ENCODE measurements at regions not wholly inside any gene's neighbourhood (a gene's known extent, or its start where the extent isn't known, plus 50 kb on each side); places are given as distances from the start of the nearest gene placed in this dataset.

GRCh38 chr4:163949976-163950601 lies 455.6 kb downstream of the TMA16 start:
- DNase-seq (no peak), ATAC-seq (no peak)
- Mint-ChIP-seq H3K4me1 (peaks cover 0 to 4% (median 0%) of the 10 kb centered on the region in 7 donors), H3K4me3 (no peak overlapping the region), H3K27me3 (no peaks in the 10 kb centered on the region), H3K9me3 (peaks cover 0 to 3% (median 0%) of the 10 kb centered on the region in 11 donors), H3K36me3 (peaks cover 0 to 4% (median 0%) of the 10 kb centered on the region in 5 donors), H3K27ac (no peak overlapping the region)
- H3K36me3 ChIP-seq (ENCODE audit: control insufficient read depth in 2 of 3, insufficient read depth in 3 of 3, low read length in 3 of 3), result no peaks in the 10 kb centered on the region
- POLR2A ChIA-PET, result no interaction called here
- no peak overlapping the region for H3K4me3 ChIP-seq (ENCODE audit: low read length)
- H3K4me1 ChIP-seq (ENCODE audit: control insufficient read depth in 2 of 2, insufficient read depth in 2 of 2, low read length in 2 of 2), result no peaks in the 10 kb centered on the region
- no peaks in the 10 kb centered on the region for H3K9me3 ChIP-seq (ENCODE audit: control insufficient read depth in 2 of 3, low read length in 3 of 3)
- H3K27me3 ChIP-seq (ENCODE audit: control insufficient read depth in 2 of 2, insufficient read depth in 2 of 2, low read length in 2 of 2), result no peaks in the 10 kb centered on the region
- H3K27ac ChIP-seq (ENCODE audit: low read depth, low read length), result no peak overlapping the region
- CTCF ChIA-PET, result interaction anchor here (0.5 kb wide), 1 partner anchor 29 kb away, joined by 5 read pairs; no protein-coding TSS in a partner anchor
- intact Hi-C loops (cut with micrococcal nuclease), result no loop called here

DNA sequence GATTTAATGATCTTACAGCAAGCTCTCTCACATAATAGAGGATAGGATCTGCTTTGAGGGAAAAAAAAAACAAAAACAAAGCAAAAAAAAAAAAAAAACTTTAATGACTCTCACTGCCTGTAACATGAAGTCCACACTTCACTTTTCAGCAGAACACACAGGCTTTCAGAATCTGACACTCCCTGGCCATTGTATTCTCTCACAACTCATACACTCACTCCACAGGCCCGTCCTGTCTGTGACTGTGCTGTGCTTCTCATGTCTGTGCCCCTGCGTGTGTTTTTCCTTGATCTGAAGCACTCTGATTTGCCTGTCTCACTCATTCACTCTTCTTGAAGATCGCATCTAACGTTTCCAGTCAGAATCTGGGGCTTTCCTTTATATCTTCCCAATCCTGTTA lies 460.8 kb downstream of the TMA16 start:
- intact Hi-C loops (cut with micrococcal nuclease), result no loop called here

GRCh38 chr4:163958751-163959150 lies 464.3 kb downstream of the TMA16 start:
- Mint-ChIP-seq H3K4me3 (no peak overlapping the region), H3K27me3 (no peaks in the 10 kb centered on the region), H3K36me3 (no peaks in the 10 kb centered on the region)

More for the DNA sequence above, 460.8 kb downstream of the TMA16 start:
- no peak for DNase-seq
- POLR2A ChIA-PET, result no interaction called here
- Mint-ChIP-seq H3K36me3 (no peaks in the 10 kb centered on the region), H3K27me3 (no peaks in the 10 kb centered on the region), H3K9me3 (peaks cover 0 to 3% (median 0%) of the 10 kb centered on the region in 11 donors), H3K4me1 (peaks cover 0 to 4% (median 0%) of the 10 kb centered on the region in 7 donors), H3K4me3 (no peak overlapping the region), H3K27ac (no peak overlapping the region)
- no peak overlapping the region for H3K27ac ChIP-seq (ENCODE audit: low read depth, low read length)
- no peak overlapping the region for H3K4me3 ChIP-seq (ENCODE audit: low read length)
- H3K27me3 ChIP-seq (ENCODE audit: control insufficient read depth in 2 of 2, insufficient read depth in 2 of 2, low read length in 2 of 2), result no peaks in the 10 kb centered on the region
- no peaks in the 10 kb centered on the region for H3K9me3 ChIP-seq (ENCODE audit: control insufficient read depth in 2 of 3, low read length in 3 of 3)
- CTCF ChIA-PET, result no interaction called here
- no peak for ATAC-seq
- H3K4me1 ChIP-seq (ENCODE audit: control insufficient read depth in 2 of 2, insufficient read depth in 2 of 2, low read length in 2 of 2), result no peaks in the 10 kb centered on the region
- H3K36me3 ChIP-seq (ENCODE audit: control insufficient read depth in 2 of 3, insufficient read depth in 3 of 3, low read length in 3 of 3), result no peaks in the 10 kb centered on the region

GRCh38 chr4:163959932-163960331 lies 465.4 kb downstream of the TMA16 start:
- H3K27ac ChIP-seq (ENCODE audit: low read depth, low read length), result no peak overlapping the region
- intact Hi-C loops (cut with micrococcal nuclease), result no loop called here
- no peaks in the 10 kb centered on the region for H3K4me1 ChIP-seq (ENCODE audit: control insufficient read depth in 2 of 2, insufficient read depth in 2 of 2, low read length in 2 of 2)
- H3K27me3 Mint-ChIP-seq, result no peaks in the 10 kb centered on the region
- no peak overlapping the region for H3K27ac Mint-ChIP-seq
- no peaks in the 10 kb centered on the region for H3K4me1 Mint-ChIP-seq
- peaks cover 0 to 3% (median 0%) of the 10 kb centered on the region in 11 donors for H3K9me3 Mint-ChIP-seq
- no peak for ATAC-seq
- no peak for DNase-seq
- H3K4me3 Mint-ChIP-seq, result no peak overlapping the region
- POLR2A ChIA-PET, result no interaction called here
- no peak overlapping the region for H3K4me3 ChIP-seq (ENCODE audit: low read length)
- CTCF ChIA-PET, result no interaction called here
- no peaks in the 10 kb centered on the region for H3K36me3 ChIP-seq (ENCODE audit: control insufficient read depth in 2 of 3, insufficient read depth in 3 of 3, low read length in 3 of 3)
- no peaks in the 10 kb centered on the region for H3K27me3 ChIP-seq (ENCODE audit: control insufficient read depth in 2 of 2, insufficient read depth in 2 of 2, low read length in 2 of 2)
- H3K9me3 ChIP-seq (ENCODE audit: control insufficient read depth in 2 of 3, low read length in 3 of 3), result no peaks in the 10 kb centered on the region
- H3K36me3 Mint-ChIP-seq, result no peaks in the 10 kb centered on the region

More at GRCh38 chr4:163958751-163959150, 464.3 kb downstream of the TMA16 start:
- no peak for DNase-seq
- H3K4me3 ChIP-seq (ENCODE audit: low read length), result no peak overlapping the region
- no peaks in the 10 kb centered on the region for H3K27me3 ChIP-seq (ENCODE audit: control insufficient read depth in 2 of 2, insufficient read depth in 2 of 2, low read length in 2 of 2)
- H3K4me1 ChIP-seq (ENCODE audit: control insufficient read depth in 2 of 2, insufficient read depth in 2 of 2, low read length in 2 of 2), result no peaks in the 10 kb centered on the region
- no peaks in the 10 kb centered on the region for H3K36me3 ChIP-seq (ENCODE audit: control insufficient read depth in 2 of 3, insufficient read depth in 3 of 3, low read length in 3 of 3)
- CTCF ChIA-PET, result no interaction called here
- no peak overlapping the region for H3K27ac ChIP-seq (ENCODE audit: low read depth, low read length)
- POLR2A ChIA-PET, result no interaction called here
- no peak for ATAC-seq
- Mint-ChIP-seq H3K4me1 (no peaks in the 10 kb centered on the region), H3K9me3 (peaks cover 0 to 3% (median 0%) of the 10 kb centered on the region in 11 donors), H3K27ac (no peak overlapping the region)
- H3K9me3 ChIP-seq (ENCODE audit: control insufficient read depth in 2 of 3, low read length in 3 of 3), result no peaks in the 10 kb centered on the region
- intact Hi-C loops (cut with micrococcal nuclease), result no loop called here

DNA sequence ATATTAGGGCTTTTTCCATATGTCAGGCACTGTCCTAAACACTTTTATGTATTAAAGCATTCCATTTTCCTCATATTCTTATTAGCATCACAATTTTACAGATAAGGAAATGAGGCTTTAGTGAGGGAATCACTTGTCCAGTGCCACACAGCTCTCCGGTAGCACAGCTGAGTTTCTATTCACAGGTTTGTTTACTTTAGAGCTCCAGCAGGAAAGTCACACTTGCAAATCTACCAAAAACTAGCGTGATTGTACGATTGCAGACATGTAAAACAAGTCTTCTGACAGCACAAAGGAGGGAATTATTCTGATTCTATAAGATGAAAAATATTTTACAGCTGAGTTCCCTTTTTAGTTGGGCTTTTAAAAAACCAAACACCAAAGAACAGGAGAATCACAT lies 472.1 kb downstream of the TMA16 start:
- H3K4me3 Mint-ChIP-seq, result no peak overlapping the region
- peaks cover 0 to 4% (median 0%) of the 10 kb centered on the region in 5 donors for H3K27me3 Mint-ChIP-seq
- peaks cover 0 to 8% (median 0%) of the 10 kb centered on the region in 11 donors for H3K9me3 Mint-ChIP-seq
- no peak for ATAC-seq
- Histone ChIP-seq H3K9me3 (ENCODE audit: control insufficient read depth in 2 of 3, low read length in 3 of 3) (no peaks in the 10 kb centered on the region), H3K4me1 (ENCODE audit: control insufficient read depth in 2 of 2, insufficient read depth in 2 of 2, low read length in 2 of 2) (no peaks in the 10 kb centered on the region), H3K27me3 (ENCODE audit: control insufficient read depth in 2 of 2, insufficient read depth in 2 of 2, low read length in 2 of 2) (no peaks in the 10 kb centered on the region), H3K27ac (ENCODE audit: low read depth, low read length) (no peak overlapping the region), H3K36me3 (ENCODE audit: control insufficient read depth in 2 of 3, insufficient read depth in 3 of 3, low read length in 3 of 3) (no peaks in the 10 kb centered on the region), H3K4me3 (ENCODE audit: low read length) (no peak overlapping the region)
- CTCF ChIA-PET, result no interaction called here
- intact Hi-C loops (cut with micrococcal nuclease), result no loop called here
- no peak overlapping the region for H3K27ac Mint-ChIP-seq
- H3K36me3 Mint-ChIP-seq, result no peaks in the 10 kb centered on the region
- POLR2A ChIA-PET, result no interaction called here
- H3K4me1 Mint-ChIP-seq, result no peaks in the 10 kb centered on the region
- DNase-seq, result no peak

GRCh38 chr4:163967263-163967662 lies 472.8 kb downstream of the TMA16 start:
- Mint-ChIP-seq H3K9me3 (peaks cover 0 to 9% (median 0%) of the 10 kb centered on the region in 11 donors), H3K27ac (no peak overlapping the region), H3K4me1 (no peaks in the 10 kb centered on the region), H3K4me3 (no peak overlapping the region), H3K36me3 (no peaks in the 10 kb centered on the region), H3K27me3 (peaks cover 0 to 4% (median 0%) of the 10 kb centered on the region in 5 donors)
- DNase-seq (no peak), ATAC-seq (no peak)
- no peaks in the 10 kb centered on the region for H3K36me3 ChIP-seq (ENCODE audit: control insufficient read depth in 2 of 3, insufficient read depth in 3 of 3, low read length in 3 of 3)
- no peaks in the 10 kb centered on the region for H3K4me1 ChIP-seq (ENCODE audit: control insufficient read depth in 2 of 2, insufficient read depth in 2 of 2, low read length in 2 of 2)
- ChIA-PET POLR2A (no interaction called here), CTCF (no interaction called here)
- H3K4me3 ChIP-seq (ENCODE audit: low read length), result no peak overlapping the region
- intact Hi-C loops (cut with micrococcal nuclease), result no loop called here
- H3K27me3 ChIP-seq (ENCODE audit: control insufficient read depth in 2 of 2, insufficient read depth in 2 of 2, low read length in 2 of 2), result no peaks in the 10 kb centered on the region
- no peaks in the 10 kb centered on the region for H3K9me3 ChIP-seq (ENCODE audit: control insufficient read depth in 2 of 3, low read length in 3 of 3)
- H3K27ac ChIP-seq (ENCODE audit: low read depth, low read length), result no peak overlapping the region

DNA sequence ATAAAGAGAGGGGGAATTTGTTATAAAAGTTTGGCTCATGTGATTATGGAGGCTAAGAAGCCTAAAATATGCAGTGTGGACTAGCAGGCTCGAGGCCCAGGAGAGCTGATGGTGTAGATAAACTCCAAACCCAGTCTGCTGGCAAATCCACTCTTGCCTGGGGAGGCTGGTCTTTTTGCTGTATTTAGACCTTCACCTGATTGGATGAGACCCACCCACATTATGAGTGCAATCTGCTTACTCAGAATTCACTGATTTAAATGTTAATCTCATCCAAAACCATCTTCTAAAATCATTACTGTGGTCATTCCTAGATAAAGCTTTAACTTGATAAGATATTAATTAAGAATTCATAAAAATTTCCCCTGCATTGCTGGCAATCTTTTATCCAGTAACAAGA lies 473.2 kb downstream of the TMA16 start:
- H3K36me3 ChIP-seq (ENCODE audit: control insufficient read depth in 2 of 3, insufficient read depth in 3 of 3, low read length in 3 of 3), result no peaks in the 10 kb centered on the region
- no peaks in the 10 kb centered on the region for H3K27me3 ChIP-seq (ENCODE audit: control insufficient read depth in 2 of 2, insufficient read depth in 2 of 2, low read length in 2 of 2)
- intact Hi-C loops (cut with micrococcal nuclease), result no loop called here
- H3K27me3 Mint-ChIP-seq, result peaks cover 0 to 4% (median 0%) of the 10 kb centered on the region in 5 donors
- no peaks in the 10 kb centered on the region for H3K4me1 ChIP-seq (ENCODE audit: control insufficient read depth in 2 of 2, insufficient read depth in 2 of 2, low read length in 2 of 2)
- H3K27ac ChIP-seq (ENCODE audit: low read depth, low read length), result no peak overlapping the region
- H3K4me3 ChIP-seq (ENCODE audit: low read length), result no peak overlapping the region
- H3K9me3 Mint-ChIP-seq, result peaks cover 0 to 9% (median 0%) of the 10 kb centered on the region in 11 donors
- no peak for ATAC-seq
- H3K4me1 Mint-ChIP-seq, result no peaks in the 10 kb centered on the region
- H3K27ac Mint-ChIP-seq, result no peak overlapping the region
- no peak for DNase-seq
- no peak overlapping the region for H3K4me3 Mint-ChIP-seq
- no peaks in the 10 kb centered on the region for H3K9me3 ChIP-seq (ENCODE audit: control insufficient read depth in 2 of 3, low read length in 3 of 3)
- ChIA-PET CTCF (interaction anchor here (0.5 kb wide), 1 partner anchor 417 kb away, joined by 3 read pairs; no protein-coding TSS in a partner anchor), POLR2A (no interaction called here)
- no peaks in the 10 kb centered on the region for H3K36me3 Mint-ChIP-seq
